ENCODE measurements at regions not wholly inside any gene's neighbourhood (a gene's known extent, or its start where the extent isn't known, plus 50 kb on each side); places are given as distances from the start of the nearest gene placed in this dataset.
A peak's percentile ranks its signal among the peaks of the same experiment; 100 is the strongest.

GRCh38 chr6:27177485-27178406 lies 69.8 kb upstream of the PRSS16 start (continued):
- TF ChIP-seq ZNF10 (CRISPR knock-in tag; IDR thresholded peaks at IDR 0.05; ENCODE audit: borderline replicate concordance, low read depth) (no peak), IKZF1 (IDR thresholded peaks at IDR 0.05) (no peak), PREB (CRISPR knock-in tag; IDR thresholded peaks at IDR 0.05) (no peak), ZNF891 (CRISPR knock-in tag; IDR thresholded peaks at IDR 0.05) (peak; percentile 66; the same call in 1 of the 2 replicates), MTERF4 (CRISPR knock-in tag; IDR thresholded peaks at IDR 0.05) (no peak; the same call in 1 of the 2 replicates), NCOA2 (CRISPR knock-in tag; IDR thresholded peaks at IDR 0.05) (0 out of 2 replicates have a peak, but pooled peaks have one; percentile 30), BCLAF1 (IDR thresholded peaks at IDR 0.05) (no peak), ZBTB2 (CRISPR knock-in tag; IDR thresholded peaks at IDR 0.05; ENCODE audit: low read depth) (no peak), REXO4 (CRISPR knock-in tag; IDR thresholded peaks at IDR 0.05; ENCODE audit: borderline replicate concordance) (no peak), RORA (CRISPR knock-in tag; IDR thresholded peaks at IDR 0.05) (no peak), KLF9 (CRISPR knock-in tag; IDR thresholded peaks at IDR 0.05; ENCODE audit: low read depth) (no peak), ZNF577 (CRISPR knock-in tag; IDR thresholded peaks at IDR 0.05; ENCODE audit: borderline replicate concordance, low read depth) (no peak), ZNF432 (CRISPR knock-in tag; IDR thresholded peaks at IDR 0.05; ENCODE audit: borderline replicate concordance) (no peak), JUNB (CRISPR knock-in tag; IDR thresholded peaks at IDR 0.05; ENCODE audit: borderline replicate concordance) (no peak), HOXA3 (CRISPR knock-in tag; IDR thresholded peaks at IDR 0.05) (no peak), FOXK1 (CRISPR knock-in tag; IDR thresholded peaks at IDR 0.05; ENCODE audit: borderline replicate concordance, low read depth) (0 out of 2 replicates have a peak, but pooled peaks have one; percentile 14), ZKSCAN5 (CRISPR knock-in tag; IDR thresholded peaks at IDR 0.05) (no peak), ZNF205 (CRISPR knock-in tag; IDR thresholded peaks at IDR 0.05) (peak; percentile 55; the same call in 1 of the 2 replicates), SOX5 (CRISPR knock-in tag; IDR thresholded peaks at IDR 0.05; ENCODE audit: borderline replicate concordance) (no peak; the same call in 1 of the 2 replicates), ZFY (CRISPR knock-in tag; IDR thresholded peaks at IDR 0.05) (peak; percentile 45), ZNF576 (CRISPR knock-in tag; IDR thresholded peaks at IDR 0.05) (no peak)

Data from HepG2 (cell line).